HEK293 (cell line): ENCODE measurements at regions not wholly inside any gene's neighbourhood (a gene's known extent, or its start where the extent isn't known, plus 50 kb on each side); places are given as distances from the start of the nearest gene placed in this dataset.

Experiments
- CTCF ChIA-PET: fragments of 350-600 bp; formaldehyde crosslinking; extraction: SDS; loops from one replicate; lab custom pipeline; 2021; ENCODE audit warnings: antibody characterized with exemption; lab: Yijun Ruan, JAX
- POLR2A ChIA-PET: fragments of 300-600 bp; formaldehyde crosslinking; extraction: SDS; loops from one replicate; lab custom pipeline; 2020; ENCODE audit warnings: antibody characterized with exemption, inconsistent platforms; lab: Yijun Ruan, JAX
- H3K27ac ChIP-seq: fragments of 200-500 bp; sonication (Bioruptor generic); 2 replicates; pipeline ENCODE4 v1.5.1; 2014; ENCODE audit warnings: low read depth, low read length, control low read depth, inconsistent platforms; ENCODE audit errors: extremely low read depth
- H3K36me3 ChIP-seq, 2 experiments: fragments of 200-500 bp in 1 of 2; sonication (Bioruptor generic) in 1 of 2; 1 replicate in 1 of 2; 2 replicates in 1 of 2; pipeline ENCODE4 v1.5.1; 2014 to 2017; ENCODE audit warnings: inconsistent platforms in 2 of 2, low read length in 2 of 2; ENCODE audit not compliant: control insufficient read depth in 2 of 2, insufficient read depth in 1 of 2
- H3K4me1 ChIP-seq: fragments of 200-500 bp; sonication (Bioruptor generic); 2 replicates; pipeline ENCODE4 v1.5.1; 2014; ENCODE audit warnings: mild to moderate bottlenecking, low read length, inconsistent platforms; ENCODE audit not compliant: control insufficient read depth, insufficient read depth
- H3K4me3 ChIP-seq: 2 replicates; pipeline ENCODE4 v1.5.1; 2011; ENCODE audit warnings: low read depth, mild to moderate bottlenecking, control low read depth, low read length, moderate library complexity
- H3K9me3 ChIP-seq: fragments of 200-500 bp; sonication (Bioruptor generic); 2 replicates; pipeline ENCODE4 v1.5.1; 2014; ENCODE audit warnings: low read depth, low read length, inconsistent platforms; ENCODE audit not compliant: control insufficient read depth, insufficient read depth
- BCL6B ChIP-seq: fragments of 450-650 bp; formaldehyde crosslinking; IDR thresholded peaks from 2 replicates; pipeline ENCODE4 v1.5.1; 2017; ENCODE audit warnings: missing biosample characterization, missing genetic modification characterization
- IKZF3 ChIP-seq: fragments of 450-650 bp; IDR thresholded peaks from 2 replicates; pipeline ENCODE4 v1.5.0; 2018; ENCODE audit warnings: missing biosample characterization, mild to moderate bottlenecking, missing genetic modification characterization, moderate library complexity
- KLF1 ChIP-seq: fragments of 450-650 bp; formaldehyde crosslinking; IDR thresholded peaks from 2 replicates; pipeline ENCODE4 v1.5.1; 2016; ENCODE audit warnings: missing biosample characterization, missing genetic modification characterization
- KLF8 ChIP-seq: fragments of 450-650 bp; formaldehyde crosslinking; IDR thresholded peaks from 2 replicates; pipeline ENCODE4 v1.5.1; 2016; ENCODE audit warnings: missing biosample characterization, missing genetic modification characterization
- PRDM1 ChIP-seq: fragments of 450-650 bp; formaldehyde crosslinking; IDR thresholded peaks from 2 replicates; pipeline ENCODE4; 2016; ENCODE audit warnings: missing biosample characterization, missing genetic modification characterization
- ZBTB20 ChIP-seq: fragments of 450-650 bp; formaldehyde crosslinking; IDR thresholded peaks from 2 replicates; pipeline ENCODE4 v1.5.1; 2016; ENCODE audit warnings: missing biosample characterization, missing genetic modification characterization
- ZBTB21 ChIP-seq: fragments of 450-650 bp; formaldehyde crosslinking; IDR thresholded peaks from 2 replicates; pipeline ENCODE4 v1.5.1; 2017; ENCODE audit warnings: missing biosample characterization, missing genetic modification characterization
- ZNF175 ChIP-seq: fragments of 450-650 bp; formaldehyde crosslinking; IDR thresholded peaks from 2 replicates; pipeline ENCODE4 v1.5.1; 2016; ENCODE audit warnings: missing biosample characterization, missing genetic modification characterization
- ZNF23 ChIP-seq: fragments of 450-650 bp; formaldehyde crosslinking; IDR thresholded peaks from 2 replicates; pipeline ENCODE4 v1.5.1; 2016; ENCODE audit warnings: missing biosample characterization, missing genetic modification characterization, borderline replicate concordance
- ZNF239 ChIP-seq: fragments of 450-650 bp; formaldehyde crosslinking; IDR thresholded peaks from 2 replicates; pipeline ENCODE4 v1.5.1; 2016; ENCODE audit warnings: missing biosample characterization, missing genetic modification characterization
- ZNF248 ChIP-seq: fragments of 450-650 bp; formaldehyde crosslinking; IDR thresholded peaks from 2 replicates; pipeline ENCODE4 v1.5.1; 2017; ENCODE audit warnings: missing biosample characterization, missing genetic modification characterization
- ZNF391 ChIP-seq: fragments of 450-650 bp; formaldehyde crosslinking; IDR thresholded peaks from 2 replicates; pipeline ENCODE4 v1.5.1; 2016; ENCODE audit warnings: low read depth, missing biosample characterization, missing genetic modification characterization, borderline replicate concordance
- ZNF529 ChIP-seq: fragments of 450-650 bp; formaldehyde crosslinking; IDR thresholded peaks from 2 replicates; pipeline ENCODE4 v1.5.1; 2017; ENCODE audit warnings: missing genetic modification characterization, missing biosample characterization; ENCODE audit not compliant: insufficient replicate concordance
- ZNF596 ChIP-seq: fragments of 450-650 bp; IDR thresholded peaks from 2 replicates; pipeline ENCODE4 v1.5.0; 2018; ENCODE audit warnings: missing biosample characterization, mild to moderate bottlenecking, missing genetic modification characterization, moderate library complexity
- ZNF610 ChIP-seq: fragments of 450-650 bp; formaldehyde crosslinking; IDR thresholded peaks from 2 replicates; pipeline ENCODE4 v1.5.1; 2016; ENCODE audit warnings: missing biosample characterization, missing genetic modification characterization, borderline replicate concordance
- ZNF664 ChIP-seq: fragments of 450-650 bp; formaldehyde crosslinking; IDR thresholded peaks from 2 replicates; pipeline ENCODE4 v1.5.1; 2016; ENCODE audit warnings: missing biosample characterization, missing genetic modification characterization
- ZNF792 ChIP-seq: fragments of 450-650 bp; formaldehyde crosslinking; IDR thresholded peaks from 2 replicates; pipeline ENCODE4 v1.5.1; 2016; ENCODE audit warnings: missing biosample characterization, missing genetic modification characterization
- ZSCAN16 ChIP-seq: fragments of 450-650 bp; formaldehyde crosslinking; IDR thresholded peaks from 2 replicates; pipeline ENCODE4 v1.5.1; 2016; ENCODE audit warnings: missing biosample characterization, missing genetic modification characterization
- ZSCAN23 ChIP-seq: fragments of 450-650 bp; formaldehyde crosslinking; IDR thresholded peaks from 2 replicates; pipeline ENCODE4 v1.5.1; 2016; ENCODE audit warnings: missing biosample characterization, missing genetic modification characterization
- ZSCAN4 ChIP-seq: fragments of 450-650 bp; formaldehyde crosslinking; IDR thresholded peaks from 2 replicates; pipeline ENCODE4 v1.5.1; 2017; ENCODE audit warnings: missing biosample characterization, missing genetic modification characterization
- TF ChIP-seq, protein P1 (sequence below): fragments of 450-650 bp; formaldehyde crosslinking; IDR thresholded peaks from 2 replicates; pipeline ENCODE4 v1.5.1; 2017; ENCODE audit warnings: missing biosample characterization, mild to moderate bottlenecking, missing genetic modification characterization, moderate library complexity
- TF ChIP-seq, protein P2 (sequence below): fragments of 450-650 bp; formaldehyde crosslinking; IDR thresholded peaks from 2 replicates; pipeline ENCODE4 v1.5.1; 2016; ENCODE audit warnings: missing biosample characterization, missing genetic modification characterization
- TF ChIP-seq, protein P3 (sequence below): fragments of 450-650 bp; formaldehyde crosslinking; IDR thresholded peaks from 2 replicates; pipeline ENCODE4 v1.5.1; 2016; ENCODE audit warnings: missing biosample characterization, missing genetic modification characterization

- ChIA-PET CTCF (interaction anchor here (0.7 kb wide), 1 partner anchor 395 kb away, joined by 3 read pairs; no protein-coding TSS in a partner anchor), POLR2A (no interaction called here)
- Histone ChIP-seq H3K36me3 (no peaks in the 10 kb centered on the region), H3K27ac (no peak overlapping the region), H3K9me3 (no peaks in the 10 kb centered on the region), H3K4me3 (no peak overlapping the region), H3K4me1 (no peaks in the 10 kb centered on the region)
- TF ChIP-seq ZSCAN16 (tag by site-specific recombination) (no peak), KLF8 (tag by site-specific recombination) (no peak), ZNF175 (tag by site-specific recombination) (no peak), ZBTB21 (tag by site-specific recombination) (no peak), ZNF391 (tag by site-specific recombination) (no peak), KLF1 (tag by site-specific recombination) (no peak), ZSCAN23 (tag by site-specific recombination) (no peak), ZBTB20 (tag by site-specific recombination) (no peak)
- TF ChIP-seq, protein P1, sequence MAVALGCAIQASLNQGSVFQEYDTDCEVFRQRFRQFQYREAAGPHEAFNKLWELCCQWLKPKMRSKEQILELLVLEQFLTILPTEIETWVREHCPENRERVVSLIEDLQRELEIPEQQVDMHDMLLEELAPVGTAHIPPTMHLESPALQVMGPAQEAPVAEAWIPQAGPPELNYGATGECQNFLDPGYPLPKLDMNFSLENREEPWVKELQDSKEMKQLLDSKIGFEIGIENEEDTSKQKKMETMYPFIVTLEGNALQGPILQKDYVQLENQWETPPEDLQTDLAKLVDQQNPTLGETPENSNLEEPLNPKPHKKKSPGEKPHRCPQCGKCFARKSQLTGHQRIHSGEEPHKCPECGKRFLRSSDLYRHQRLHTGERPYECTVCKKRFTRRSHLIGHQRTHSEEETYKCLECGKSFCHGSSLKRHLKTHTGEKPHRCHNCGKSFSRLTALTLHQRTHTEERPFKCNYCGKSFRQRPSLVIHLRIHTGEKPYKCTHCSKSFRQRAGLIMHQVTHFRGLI, result no peak
Measured at GRCh38 chr10:33566001-33566400, 231.5 kb upstream of the NRP1 start.

DNA sequence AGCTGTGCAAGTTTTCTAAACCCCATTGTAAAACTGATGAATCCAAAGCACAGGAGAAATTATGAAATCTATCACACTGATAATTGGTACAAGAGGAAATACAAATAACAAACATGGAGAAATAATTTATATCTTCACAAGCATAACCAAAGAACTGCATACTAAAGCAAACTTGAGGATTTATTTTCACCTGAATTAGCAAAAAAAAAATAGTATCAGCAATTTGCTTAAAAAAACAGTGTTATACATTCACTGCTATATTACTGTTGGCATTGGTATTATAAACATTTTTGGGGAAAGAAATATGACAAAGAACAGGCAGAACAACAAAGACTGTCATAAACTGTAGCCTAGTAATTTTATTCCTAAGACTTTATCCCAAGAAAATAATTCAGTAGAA lies 230.8 kb upstream of the NRP1 start:
- Histone ChIP-seq H3K4me3 (no peak overlapping the region), H3K36me3 (no peaks in the 10 kb centered on the region), H3K27ac (no peak overlapping the region), H3K9me3 (no peaks in the 10 kb centered on the region), H3K4me1 (no peaks in the 10 kb centered on the region)
- POLR2A ChIA-PET, result no interaction called here
- no peak for TF ChIP-seq PRDM1 (tag by site-specific recombination)
- no peak for TF ChIP-seq ZNF610
- no peak for TF ChIP-seq ZNF664 (tag by site-specific recombination)
- TF ChIP-seq, protein P2, sequence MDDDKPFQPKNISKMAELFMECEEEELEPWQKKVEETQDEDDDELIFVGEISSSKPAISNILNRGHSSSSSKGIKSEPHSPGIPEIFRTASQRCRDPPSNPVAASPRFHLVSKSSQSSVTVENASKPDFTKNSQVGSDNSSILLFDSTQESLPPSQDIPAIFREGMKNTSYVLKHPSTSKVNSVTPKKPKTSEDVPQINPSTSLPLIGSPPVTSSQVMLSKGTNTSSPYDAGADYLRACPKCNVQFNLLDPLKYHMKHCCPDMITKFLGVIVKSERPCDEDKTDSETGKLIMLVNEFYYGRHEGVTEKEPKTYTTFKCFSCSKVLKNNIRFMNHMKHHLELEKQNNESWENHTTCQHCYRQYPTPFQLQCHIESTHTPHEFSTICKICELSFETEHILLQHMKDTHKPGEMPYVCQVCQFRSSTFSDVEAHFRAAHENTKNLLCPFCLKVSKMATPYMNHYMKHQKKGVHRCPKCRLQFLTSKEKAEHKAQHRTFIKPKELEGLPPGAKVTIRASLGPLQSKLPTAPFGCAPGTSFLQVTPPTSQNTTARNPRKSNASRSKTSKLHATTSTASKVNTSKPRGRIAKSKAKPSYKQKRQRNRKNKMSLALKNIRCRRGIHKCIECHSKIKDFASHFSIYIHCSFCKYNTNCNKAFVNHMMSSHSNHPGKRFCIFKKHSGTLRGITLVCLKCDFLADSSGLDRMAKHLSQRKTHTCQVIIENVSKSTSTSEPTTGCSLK (tag by site-specific recombination), result no peak
- TF ChIP-seq ZNF248 (tag by site-specific recombination), result no peak
- TF ChIP-seq BCL6B (tag by site-specific recombination), result no peak
- no peak for TF ChIP-seq ZNF792
- TF ChIP-seq ZNF596 (tag by site-specific recombination), result no peak
- TF ChIP-seq ZNF239, result no peak
- TF ChIP-seq ZNF23 (tag by site-specific recombination), result no peak
- TF ChIP-seq, protein P3, sequence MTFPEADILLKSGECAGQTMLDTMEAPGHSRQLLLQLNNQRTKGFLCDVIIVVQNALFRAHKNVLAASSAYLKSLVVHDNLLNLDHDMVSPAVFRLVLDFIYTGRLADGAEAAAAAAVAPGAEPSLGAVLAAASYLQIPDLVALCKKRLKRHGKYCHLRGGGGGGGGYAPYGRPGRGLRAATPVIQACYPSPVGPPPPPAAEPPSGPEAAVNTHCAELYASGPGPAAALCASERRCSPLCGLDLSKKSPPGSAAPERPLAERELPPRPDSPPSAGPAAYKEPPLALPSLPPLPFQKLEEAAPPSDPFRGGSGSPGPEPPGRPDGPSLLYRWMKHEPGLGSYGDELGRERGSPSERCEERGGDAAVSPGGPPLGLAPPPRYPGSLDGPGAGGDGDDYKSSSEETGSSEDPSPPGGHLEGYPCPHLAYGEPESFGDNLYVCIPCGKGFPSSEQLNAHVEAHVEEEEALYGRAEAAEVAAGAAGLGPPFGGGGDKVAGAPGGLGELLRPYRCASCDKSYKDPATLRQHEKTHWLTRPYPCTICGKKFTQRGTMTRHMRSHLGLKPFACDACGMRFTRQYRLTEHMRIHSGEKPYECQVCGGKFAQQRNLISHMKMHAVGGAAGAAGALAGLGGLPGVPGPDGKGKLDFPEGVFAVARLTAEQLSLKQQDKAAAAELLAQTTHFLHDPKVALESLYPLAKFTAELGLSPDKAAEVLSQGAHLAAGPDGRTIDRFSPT (tag by site-specific recombination), result no peak
- no peak for TF ChIP-seq ZNF529 (tag by site-specific recombination)
- no peak for TF ChIP-seq IKZF3 (tag by site-specific recombination)
- no peak for TF ChIP-seq ZSCAN4 (tag by site-specific recombination)
- CTCF ChIA-PET, result interaction anchor here (0.6 kb wide), 1 partner anchor 34 kb away, joined by 3 read pairs; no protein-coding TSS in a partner anchor
